GM18499 (cell line): ENCODE measurements at regions not wholly inside any gene's neighbourhood (a gene's known extent, or its start where the extent isn't known, plus 50 kb on each side); places are given as distances from the start of the nearest gene placed in this dataset.

Experiments used
- ATAC-seq: cut with Tn5 transposase; IDR thresholded peaks from one replicate; pipeline ENCODE4 v1.9.1; 2021; ENCODE audit warnings: moderate number of reproducible peaks; ENCODE audit not compliant: insufficient read depth, unreplicated experiment

GRCh38 chr1:234675006-234675405 lies 65.0 kb upstream of the IRF2BP2 start:
- ATAC-seq: no peak

GRCh38 chr1:234674218-234674815 lies 64.3 kb upstream of the IRF2BP2 start:
- ATAC-seq: no peak

GRCh38 chr1:234672349-234673135 lies 62.6 kb upstream of the IRF2BP2 start:
- no peak for ATAC-seq

- no peak for ATAC-seq
These were observed 61.1 kb upstream of the IRF2BP2 start for GRCh38 chr1:234670967-234671626.

- no peak for ATAC-seq
These were observed 59.5 kb upstream of the IRF2BP2 start for GRCh38 chr1:234669499-234669898.

- no peak for ATAC-seq
These were observed 58.6 kb upstream of the IRF2BP2 start for GRCh38 chr1:234668577-234668955.

GRCh38 chr1:234667600-234668576 lies 57.9 kb upstream of the IRF2BP2 start:
- ATAC-seq: no peak

GRCh38 chr1:234666761-234667160 lies 56.8 kb upstream of the IRF2BP2 start:
- ATAC-seq: no peak

GRCh38 chr1:234665975-234666605 lies 56.1 kb upstream of the IRF2BP2 start:
- no peak for ATAC-seq

GRCh38 chr1:234662148-234662547 lies 52.2 kb upstream of the IRF2BP2 start:
- ATAC-seq: no peak

- no peak for ATAC-seq
These were observed 51.4 kb upstream of the IRF2BP2 start for GRCh38 chr1:234661317-234661928.

- no peak for ATAC-seq
These were observed 50.7 kb upstream of the IRF2BP2 start for GRCh38 chr1:234660536-234661316.
